ENCODE measurements at regions not wholly inside any gene's neighbourhood (a gene's known extent, or its start where the extent isn't known, plus 50 kb on each side); places are given as distances from the start of the nearest gene placed in this dataset.

DNA sequence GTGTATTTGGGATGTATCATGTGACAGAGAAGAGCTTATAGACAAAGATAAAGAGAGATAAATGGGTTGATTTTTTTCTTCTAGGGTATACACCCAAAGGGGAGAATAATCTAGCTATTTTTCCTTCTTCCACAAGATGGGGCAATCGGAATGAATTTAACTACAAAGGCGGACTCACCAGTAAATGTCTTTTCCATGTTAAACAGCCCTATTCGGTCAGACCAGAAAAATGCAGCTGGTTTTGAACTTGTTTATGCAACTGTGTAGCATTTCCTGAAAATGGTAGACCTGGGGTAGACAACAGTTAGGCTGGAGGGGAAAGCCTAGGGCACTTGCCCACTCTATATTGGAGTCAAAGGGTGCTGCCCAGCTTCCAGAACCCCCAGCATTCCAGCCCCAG, 477.1 kb downstream of the TOX3 start:
- TF ChIP-seq, protein P1, sequence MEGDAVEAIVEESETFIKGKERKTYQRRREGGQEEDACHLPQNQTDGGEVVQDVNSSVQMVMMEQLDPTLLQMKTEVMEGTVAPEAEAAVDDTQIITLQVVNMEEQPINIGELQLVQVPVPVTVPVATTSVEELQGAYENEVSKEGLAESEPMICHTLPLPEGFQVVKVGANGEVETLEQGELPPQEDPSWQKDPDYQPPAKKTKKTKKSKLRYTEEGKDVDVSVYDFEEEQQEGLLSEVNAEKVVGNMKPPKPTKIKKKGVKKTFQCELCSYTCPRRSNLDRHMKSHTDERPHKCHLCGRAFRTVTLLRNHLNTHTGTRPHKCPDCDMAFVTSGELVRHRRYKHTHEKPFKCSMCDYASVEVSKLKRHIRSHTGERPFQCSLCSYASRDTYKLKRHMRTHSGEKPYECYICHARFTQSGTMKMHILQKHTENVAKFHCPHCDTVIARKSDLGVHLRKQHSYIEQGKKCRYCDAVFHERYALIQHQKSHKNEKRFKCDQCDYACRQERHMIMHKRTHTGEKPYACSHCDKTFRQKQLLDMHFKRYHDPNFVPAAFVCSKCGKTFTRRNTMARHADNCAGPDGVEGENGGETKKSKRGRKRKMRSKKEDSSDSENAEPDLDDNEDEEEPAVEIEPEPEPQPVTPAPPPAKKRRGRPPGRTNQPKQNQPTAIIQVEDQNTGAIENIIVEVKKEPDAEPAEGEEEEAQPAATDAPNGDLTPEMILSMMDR (IDR thresholded peaks at IDR 0.05; ENCODE audit: low read length, missing control alignments): peak; percentile 4
- DNase-seq (ENCODE audit: low read depth): peak; percentile 24
- no peak overlapping the region for H3K4me3 ChIP-seq (replicated peaks; ENCODE audit: low read depth, low read length)

DNA sequence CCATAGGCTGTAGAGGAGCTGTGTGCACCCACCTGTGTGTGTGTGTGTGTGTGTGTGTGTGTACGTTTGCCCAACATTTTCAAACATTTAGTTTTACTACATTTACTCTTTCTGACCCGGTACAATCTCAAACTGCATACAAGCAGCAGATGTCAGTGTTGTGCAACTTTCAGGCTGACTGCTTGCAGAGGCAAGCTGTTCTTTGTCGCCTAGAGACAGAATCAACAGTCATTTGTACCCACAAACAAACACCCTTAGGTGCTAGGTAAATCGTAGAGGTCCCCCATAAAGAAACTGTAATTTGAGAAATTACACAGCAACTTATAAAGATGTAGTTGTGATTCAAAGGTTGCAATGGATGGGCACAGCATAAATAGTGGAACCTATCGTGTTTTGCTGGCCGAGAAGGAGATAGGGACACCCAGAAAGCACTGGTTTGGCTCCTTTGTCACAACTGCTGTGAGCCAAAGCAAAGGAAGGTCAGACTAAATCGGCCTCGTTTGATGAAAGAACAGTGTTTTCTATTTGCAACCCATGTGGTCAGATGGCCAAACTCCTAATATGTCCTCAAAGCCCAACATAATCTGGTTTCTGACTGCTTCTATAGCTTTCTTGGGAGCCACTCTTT, 478.4 kb downstream of the TOX3 start:
- peak; percentile 25 for DNase-seq (ENCODE audit: low read depth)

GRCh38 chr16:52066962-52067361, 480.0 kb downstream of the TOX3 start:
- DNase-seq (ENCODE audit: low read depth): no peak
- TF ChIP-seq, protein P1 (IDR thresholded peaks at IDR 0.05; ENCODE audit: low read length, missing control alignments): no peak

More for the DNA sequence above, 478.4 kb downstream of the TOX3 start:
- no peak overlapping the region for H3K4me3 ChIP-seq (replicated peaks; ENCODE audit: low read depth, low read length)
- TF ChIP-seq, protein P1 (IDR thresholded peaks at IDR 0.05; ENCODE audit: low read length, missing control alignments): no peak

GRCh38 chr16:52056259-52056658, 490.7 kb downstream of the TOX3 start:
- no peak overlapping the region for H3K4me3 ChIP-seq (replicated peaks; ENCODE audit: low read depth, low read length)
- DNase-seq (ENCODE audit: low read depth): no peak
- TF ChIP-seq, protein P1 (IDR thresholded peaks at IDR 0.05; ENCODE audit: low read length, missing control alignments): no peak

More at GRCh38 chr16:52066962-52067361, 480.0 kb downstream of the TOX3 start:
- no peak overlapping the region for H3K4me3 ChIP-seq (replicated peaks; ENCODE audit: low read depth, low read length)

DNA sequence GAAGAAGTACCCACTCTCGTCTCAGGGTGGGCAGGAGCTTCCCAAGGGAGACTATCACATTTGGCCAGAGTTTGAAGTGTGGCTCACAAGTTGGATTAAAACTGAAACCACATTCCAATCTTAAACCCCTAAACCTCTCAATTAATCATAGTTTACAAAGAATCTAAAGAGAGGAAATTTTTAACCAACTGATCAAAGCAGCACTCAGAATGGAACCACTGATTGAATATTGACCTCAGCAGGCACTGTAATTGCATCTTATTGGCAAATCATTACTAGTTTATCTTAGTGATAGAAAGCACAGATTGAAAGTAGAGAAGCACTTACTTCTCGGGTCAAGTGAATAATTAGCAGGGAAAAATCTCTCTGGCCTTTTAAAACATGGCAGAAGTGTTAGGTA, 491.6 kb downstream of the TOX3 start:
- no peak for DNase-seq (ENCODE audit: low read depth)
- TF ChIP-seq, protein P1 (IDR thresholded peaks at IDR 0.05; ENCODE audit: low read length, missing control alignments): no peak
- H3K4me3 ChIP-seq (replicated peaks; ENCODE audit: low read depth, low read length): no peak overlapping the region

- DNase-seq (ENCODE audit: low read depth): no peak
- H3K4me3 ChIP-seq (replicated peaks; ENCODE audit: low read depth, low read length): no peak overlapping the region
- TF ChIP-seq, protein P1 (IDR thresholded peaks at IDR 0.05; ENCODE audit: low read length, missing control alignments): no peak
Measured at GRCh38 chr16:52054326-52054725, 492.6 kb downstream of the TOX3 start.

- DNase-seq (ENCODE audit: low read depth): no peak
- no peak overlapping the region for H3K4me3 ChIP-seq (replicated peaks; ENCODE audit: low read depth, low read length)
- TF ChIP-seq, protein P1 (IDR thresholded peaks at IDR 0.05; ENCODE audit: low read length, missing control alignments): no peak
Measured at GRCh38 chr16:52052818-52053217, 494.1 kb downstream of the TOX3 start.

Data from fibroblast of pulmonary artery (primary cell).